Effector CD4-positive, alpha-beta T cell (primary cell): ENCODE measurements at regions not wholly inside any gene's neighbourhood (a gene's known extent, or its start where the extent isn't known, plus 50 kb on each side); places are given as distances from the start of the nearest gene placed in this dataset.
"Not testable (repeated sequence)": the region's sequence is repeated elsewhere in the genome, so short reads cannot be mapped to it uniquely, and the experiment has no call there.

Source experiments
- DNase-seq: peaks from one replicate; pipeline ENCODE4 v3.0.0-alpha.2; 2020

- no peak for DNase-seq
These were observed 91.4 kb downstream of the ARL4C start for GRCh38 chr2:234405462-234405861.

DNA sequence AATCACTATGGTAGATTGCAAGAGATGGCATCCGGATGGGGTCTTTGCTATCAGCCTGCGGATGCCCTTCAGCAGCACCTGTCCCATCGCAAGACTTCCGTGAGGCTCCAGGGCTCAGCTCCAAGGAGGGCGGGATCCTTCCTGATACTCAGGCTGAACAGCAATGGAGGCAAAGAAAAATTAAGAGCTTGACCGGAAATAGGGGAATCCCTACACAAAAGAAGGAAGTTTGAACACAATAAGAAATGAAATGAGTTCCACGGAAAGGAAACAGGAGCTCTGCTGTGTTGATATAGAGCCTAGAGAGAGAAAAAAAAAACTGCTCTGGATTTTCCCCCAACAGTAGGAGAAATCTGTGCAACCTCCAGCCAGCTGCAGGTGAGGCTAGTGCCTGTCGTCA, 91.9 kb downstream of the ARL4C start:
- DNase-seq, result no peak

DNA sequence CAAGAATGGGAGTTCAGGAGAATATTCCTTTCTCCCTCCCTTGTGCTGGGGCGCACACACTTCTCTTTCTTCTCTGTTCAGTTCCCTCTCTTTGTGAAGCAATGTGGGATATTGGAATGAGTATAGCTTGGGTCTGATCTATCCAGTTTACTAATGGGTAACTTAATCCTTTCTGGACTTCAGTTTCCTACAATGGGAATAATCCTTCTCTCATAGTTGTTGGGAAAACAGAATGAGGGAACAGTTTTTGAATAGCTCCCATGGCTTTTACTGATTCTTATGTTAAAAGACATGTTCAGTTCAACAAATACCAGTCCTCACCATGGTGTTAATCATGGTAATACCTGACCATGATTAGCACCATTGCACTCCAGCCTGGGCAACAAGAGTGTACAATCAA, 93.1 kb downstream of the ARL4C start:
- no peak for DNase-seq

GRCh38 chr2:234403074-234403473, 93.8 kb downstream of the ARL4C start:
- no peak for DNase-seq

DNA sequence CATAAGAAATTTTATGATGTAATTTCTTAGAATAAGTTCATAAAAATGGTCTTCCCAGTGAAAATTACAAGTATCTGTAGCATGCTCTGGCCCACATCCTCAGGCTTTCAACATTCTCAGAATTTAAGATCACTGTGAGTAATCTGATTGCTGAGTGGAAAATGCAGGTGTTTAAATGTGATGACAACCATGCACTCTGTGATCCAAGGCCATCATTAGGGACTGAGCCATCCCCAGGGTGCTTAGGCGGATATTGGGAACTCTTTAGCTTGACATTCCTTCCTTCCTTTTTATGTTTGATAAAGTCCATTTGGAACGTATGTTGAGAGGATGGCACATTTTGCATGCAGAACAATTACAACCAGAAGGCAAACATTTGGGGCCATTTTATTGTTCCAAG, 95.5 kb downstream of the ARL4C start:
- DNase-seq, result no peak

DNA sequence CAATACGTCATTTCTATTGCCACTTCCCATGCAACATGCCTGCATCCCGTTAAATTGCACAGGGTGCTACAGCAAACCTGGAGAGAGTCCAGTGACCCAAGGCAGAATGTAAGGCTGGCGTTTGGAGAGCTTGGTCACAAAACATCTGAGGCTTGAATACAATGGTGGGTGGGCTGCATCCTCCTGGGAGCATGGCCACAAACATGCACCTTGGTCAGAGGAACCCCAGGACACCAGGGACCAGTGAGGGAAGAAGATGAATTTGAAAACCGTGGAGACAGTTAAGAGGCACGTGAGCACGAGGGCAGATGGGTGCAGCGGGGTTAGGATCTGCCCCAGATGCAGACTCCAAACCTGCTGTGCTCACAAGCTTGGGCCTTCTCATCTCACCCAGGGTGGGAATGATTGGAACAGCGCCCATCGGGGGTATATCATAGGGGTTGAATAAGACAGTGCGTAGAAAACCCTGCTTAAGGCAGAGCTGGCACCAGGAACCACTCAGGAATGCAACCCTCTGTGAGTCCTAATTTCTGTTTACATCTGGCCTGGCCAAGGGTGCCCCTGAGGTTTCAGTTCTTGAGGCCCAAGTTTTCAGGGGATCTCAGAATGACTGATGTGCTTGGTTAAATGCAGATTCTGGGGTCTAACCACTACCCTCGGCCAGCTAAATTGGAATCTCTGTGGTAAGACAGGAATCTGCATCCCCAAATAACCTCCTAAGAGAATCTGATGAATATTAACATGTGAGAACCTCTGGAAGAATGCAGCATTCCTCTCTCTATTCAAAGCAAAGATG, 97.2 kb downstream of the ARL4C start:
- no peak for DNase-seq

GRCh38 chr2:234398531-234398930, 98.3 kb downstream of the ARL4C start:
- no peak for DNase-seq

- DNase-seq, result no peak
These were observed 100.9 kb downstream of the ARL4C start for GRCh38 chr2:234395891-234396420.

- no peak for DNase-seq
These were observed 102.4 kb downstream of the ARL4C start for GRCh38 chr2:234394450-234394849.

DNA sequence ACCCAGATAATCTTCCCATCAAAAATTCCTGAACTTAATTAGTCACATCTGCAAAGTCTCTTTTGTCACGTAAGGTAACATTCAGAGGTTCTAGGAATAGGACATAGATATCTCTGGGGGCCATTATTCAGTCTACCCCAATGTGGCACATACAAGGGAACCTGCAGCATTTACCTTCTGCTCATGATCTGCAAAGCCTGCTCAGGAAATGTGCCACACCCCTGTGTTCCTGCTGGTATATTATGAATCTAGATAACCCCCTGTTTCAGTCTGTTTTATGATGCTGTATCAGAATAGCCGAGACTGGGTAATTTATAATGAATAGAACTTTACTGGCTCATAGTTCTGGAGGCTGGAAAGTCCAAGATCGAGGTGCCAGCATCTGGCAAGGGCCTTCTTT, 103.5 kb downstream of the ARL4C start:
- DNase-seq, result no peak

- DNase-seq, result no peak
These were observed 104.8 kb downstream of the ARL4C start for GRCh38 chr2:234392041-234392615.

GRCh38 chr2:234391625-234392024, 105.3 kb downstream of the ARL4C start:
- no peak for DNase-seq

- DNase-seq, result not testable (repeated sequence)
These were observed 107.2 kb downstream of the ARL4C start for GRCh38 chr2:234389661-234390060.

GRCh38 chr2:234388591-234388990, 108.3 kb downstream of the ARL4C start:
- DNase-seq, result no peak

DNA sequence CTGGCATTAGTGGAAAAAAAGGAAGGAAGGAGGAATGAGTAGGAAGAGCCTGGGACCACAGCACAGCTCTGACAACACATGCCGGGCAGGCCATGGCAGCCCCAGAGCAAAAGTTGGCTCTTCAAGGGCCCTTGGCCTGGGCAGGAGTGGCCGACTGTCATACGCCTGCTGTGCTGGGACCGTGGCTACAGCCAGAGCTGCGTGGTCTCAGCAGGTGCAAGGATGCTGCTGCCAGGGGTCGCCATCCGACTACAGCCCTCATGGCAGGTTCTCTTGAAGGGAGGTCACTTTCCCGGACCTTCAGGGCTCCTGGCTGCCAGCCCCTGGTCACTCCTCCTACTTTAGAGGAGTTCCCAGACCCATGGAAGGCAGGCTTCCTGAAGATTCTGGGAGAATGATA, 109.9 kb downstream of the ARL4C start:
- no peak for DNase-seq

DNA sequence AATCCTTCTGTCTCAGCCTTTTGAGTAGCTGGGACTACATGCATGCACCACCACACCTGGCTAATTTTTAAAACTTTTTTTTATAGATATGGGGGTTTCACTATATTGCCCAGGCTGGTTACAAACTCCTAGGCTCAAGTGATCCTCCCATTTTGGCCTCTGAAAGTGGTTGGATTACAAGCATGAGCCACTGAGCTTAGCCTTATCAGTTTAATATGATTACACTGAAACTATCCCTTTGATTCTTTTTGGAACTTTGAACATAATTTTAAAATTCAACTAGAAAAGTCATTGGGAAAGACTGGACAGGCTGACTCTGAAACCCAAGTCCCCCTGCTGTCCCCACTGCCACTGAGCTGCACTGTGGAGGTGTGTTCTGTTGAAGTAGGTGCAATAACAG, 114.8 kb downstream of the ARL4C start:
- DNase-seq, result no peak

DNA sequence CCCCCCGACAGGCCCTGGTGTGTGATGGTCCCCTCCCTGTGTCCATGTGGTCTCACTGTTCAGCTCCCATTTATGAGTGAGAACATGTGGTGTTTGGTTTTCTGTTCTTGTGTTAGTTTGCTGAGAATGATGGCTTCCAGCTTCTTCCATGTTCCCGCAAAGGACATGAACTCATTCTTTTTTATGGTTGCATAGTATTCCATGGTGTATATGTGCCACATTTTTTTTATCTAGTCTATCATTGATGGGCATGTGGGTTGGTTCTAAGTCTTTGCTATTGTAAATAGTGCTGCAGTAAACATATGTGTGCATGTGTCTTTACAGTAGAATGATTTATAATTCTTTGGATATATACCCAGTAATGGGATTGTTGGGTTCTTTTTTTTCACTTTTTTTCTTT, 117.9 kb downstream of the ARL4C start:
- not testable (repeated sequence) for DNase-seq

DNA sequence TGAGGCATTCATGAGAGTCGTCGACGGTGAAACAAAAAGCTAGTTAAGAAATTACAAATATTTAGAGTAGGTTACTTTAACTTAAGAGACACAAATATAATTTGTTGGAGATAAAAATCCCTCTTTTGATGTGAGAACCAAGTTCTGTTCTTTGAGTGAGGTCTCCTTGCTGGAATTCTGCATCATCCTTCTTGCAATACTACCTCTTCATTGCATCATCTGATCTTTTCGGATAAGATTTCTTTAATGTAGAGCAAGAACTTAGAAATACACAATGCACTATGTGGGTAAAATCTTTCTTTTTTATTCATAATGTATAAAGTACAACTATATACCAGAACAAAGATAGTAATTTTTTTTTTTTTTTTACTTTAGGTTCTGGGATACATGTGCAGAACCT, 118.4 kb downstream of the ARL4C start:
- no peak for DNase-seq

GRCh38 chr2:234377761-234378391, 119.0 kb downstream of the ARL4C start:
- no peak for DNase-seq

GRCh38 chr2:234376229-234376628, 120.7 kb downstream of the ARL4C start:
- no peak for DNase-seq

- no peak for DNase-seq
These were observed 121.6 kb downstream of the ARL4C start for GRCh38 chr2:234375176-234375880.

DNA sequence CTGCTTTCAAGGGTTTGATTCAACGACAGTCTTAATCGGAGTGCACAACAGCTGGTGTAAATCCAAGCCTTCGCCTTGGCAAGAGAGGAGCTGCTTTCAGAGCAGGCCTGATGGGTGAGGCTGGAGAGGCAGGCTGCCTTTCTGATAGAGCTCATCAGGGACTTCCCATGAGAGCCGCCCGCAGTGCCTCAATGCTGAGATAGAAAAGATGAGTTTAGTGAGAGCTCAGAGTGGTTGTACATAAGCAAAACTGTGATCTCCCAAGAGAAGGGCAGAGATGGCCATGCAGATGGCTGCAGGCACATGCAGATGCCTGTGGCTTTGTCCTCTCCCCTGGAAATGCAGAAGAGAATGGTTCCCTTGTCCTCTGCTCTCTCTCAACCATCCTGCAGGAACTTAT, 122.1 kb downstream of the ARL4C start:
- DNase-seq, result no peak

- DNase-seq, result no peak
These were observed 122.8 kb downstream of the ARL4C start for GRCh38 chr2:234374150-234374508.
